ENCODE measurements at regions not wholly inside any gene's neighbourhood (a gene's known extent, or its start where the extent isn't known, plus 50 kb on each side); places are given as distances from the start of the nearest gene placed in this dataset.

GRCh38 chr11:112858289-112859023 lies 102.8 kb upstream of the NCAM1 start:
- no peak for TF ChIP-seq CTCF (IDR thresholded peaks at IDR 0.05)
- Histone ChIP-seq H3K27me3 (no peaks in the 10 kb centered on the region), H3K9me3 (peaks cover 0 to 23% of the 10 kb centered on the region in 2 donors), H3K4me3 (no peak overlapping the region), H3K36me3 (no peaks in the 10 kb centered on the region), H3K27ac (no peak overlapping the region), H3K4me1 (no peaks in the 10 kb centered on the region)
- no peak for DNase-seq
- ATAC-seq = no peak
- intact Hi-C loops (cut with DNase I) = no loop called here

DNA sequence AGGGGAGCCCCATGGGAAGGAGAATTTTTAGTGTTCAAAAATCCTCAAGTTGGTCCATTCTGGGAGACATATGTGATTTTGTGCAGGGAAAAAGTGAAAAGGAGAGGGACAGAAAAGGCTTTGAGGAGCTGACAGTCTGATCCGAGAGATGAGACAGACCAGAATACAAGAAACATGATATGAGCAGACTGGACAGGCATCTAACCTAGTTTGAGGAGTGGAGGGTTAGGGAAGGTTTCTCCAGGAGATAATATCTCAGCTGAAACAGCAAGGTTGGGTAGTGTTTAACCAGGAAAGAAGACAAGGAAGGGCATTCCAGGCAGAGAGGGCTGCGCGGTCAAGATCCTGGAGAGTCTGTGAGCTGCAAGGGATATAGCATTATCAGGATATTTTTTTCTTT lies 101.4 kb upstream of the NCAM1 start:
- DNase-seq = no peak
- H3K9me3 ChIP-seq = peaks cover 0 to 23% of the 10 kb centered on the region in 2 donors
- H3K4me3 ChIP-seq = no peak overlapping the region
- ATAC-seq = no peak
- no peak overlapping the region for H3K27ac ChIP-seq
- intact Hi-C loops (cut with DNase I) = no loop called here
- H3K27me3 ChIP-seq = no peaks in the 10 kb centered on the region
- TF ChIP-seq CTCF (IDR thresholded peaks at IDR 0.05) = no peak
- H3K4me1 ChIP-seq = no peaks in the 10 kb centered on the region
- no peaks in the 10 kb centered on the region for H3K36me3 ChIP-seq

DNA sequence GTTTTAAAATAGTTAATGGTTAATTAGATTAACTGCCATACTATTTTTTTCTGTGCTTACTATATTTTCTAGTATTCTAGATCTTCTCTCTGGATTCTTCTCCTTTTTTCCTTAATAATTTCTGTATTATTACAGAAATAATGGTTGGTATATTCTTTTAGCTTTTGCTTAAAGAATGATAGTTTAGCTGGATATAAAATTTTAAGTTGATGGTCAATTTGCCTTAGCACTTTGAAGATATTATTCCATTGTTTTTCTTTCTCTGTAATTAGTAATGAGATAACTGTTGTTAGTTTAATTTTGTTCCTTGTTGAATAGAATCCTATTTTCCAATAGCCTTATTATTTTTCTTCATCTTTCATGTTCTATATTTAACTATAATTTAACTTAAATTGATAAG lies 99.9 kb upstream of the NCAM1 start:
- DNase-seq = no peak
- intact Hi-C loops (cut with DNase I) = no loop called here
- H3K27ac ChIP-seq = no peak overlapping the region
- ATAC-seq = no peak
- H3K36me3 ChIP-seq = no peaks in the 10 kb centered on the region
- no peaks in the 10 kb centered on the region for H3K4me1 ChIP-seq
- H3K4me3 ChIP-seq = no peak overlapping the region
- TF ChIP-seq CTCF (IDR thresholded peaks at IDR 0.05) = no peak
- no peaks in the 10 kb centered on the region for H3K27me3 ChIP-seq
- H3K9me3 ChIP-seq = peaks cover 0 to 23% of the 10 kb centered on the region in 2 donors

DNA sequence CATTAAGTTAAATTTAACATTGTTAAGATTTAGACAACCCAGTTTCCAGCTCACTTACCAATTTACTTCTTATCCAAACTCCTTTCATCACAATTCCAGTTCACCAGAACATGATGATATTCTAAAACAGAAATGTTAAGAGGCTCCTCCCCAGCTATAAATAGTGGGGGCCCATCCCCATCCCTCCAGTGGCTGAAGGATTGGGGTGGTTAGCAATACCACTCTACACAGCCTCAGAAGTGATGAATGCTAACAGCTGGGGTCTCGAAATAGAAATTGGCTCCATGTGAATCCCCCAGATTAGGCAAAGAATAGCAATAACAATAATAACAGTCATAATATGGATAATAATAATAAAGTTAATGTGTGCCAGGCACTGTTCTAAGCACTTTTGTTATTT lies 97.9 kb upstream of the NCAM1 start:
- intact Hi-C loops (cut with DNase I) = no loop called here
- H3K4me3 ChIP-seq = no peak overlapping the region
- ATAC-seq = no peak
- H3K27me3 ChIP-seq = no peaks in the 10 kb centered on the region
- H3K36me3 ChIP-seq = no peaks in the 10 kb centered on the region
- peaks cover 0 to 23% of the 10 kb centered on the region in 2 donors for H3K9me3 ChIP-seq
- no peaks in the 10 kb centered on the region for H3K4me1 ChIP-seq
- DNase-seq = no peak
- H3K27ac ChIP-seq = no peak overlapping the region
- no peak for TF ChIP-seq CTCF (IDR thresholded peaks at IDR 0.05)

DNA sequence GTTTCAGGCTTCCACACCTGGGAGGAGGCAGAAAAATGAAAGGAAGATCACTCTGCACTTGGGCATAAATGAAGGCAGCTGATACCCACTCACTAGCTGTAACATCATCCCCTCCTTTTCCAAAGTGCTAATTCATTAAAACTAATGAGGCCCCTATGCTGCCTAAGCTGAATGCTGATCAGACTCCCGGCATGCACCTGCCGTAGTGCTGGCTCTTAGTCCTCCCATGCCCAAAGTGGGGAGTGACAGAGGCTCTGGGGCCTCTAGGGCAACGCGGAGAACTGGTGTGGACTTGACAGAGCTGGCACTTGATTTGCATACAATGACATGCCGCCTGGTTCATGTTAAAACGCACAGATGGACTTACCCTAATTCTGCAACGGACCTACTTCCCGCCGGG lies 96.5 kb upstream of the NCAM1 start:
- H3K36me3 ChIP-seq = no peaks in the 10 kb centered on the region

More for the DNA sequence above, 96.5 kb upstream of the NCAM1 start:
- ATAC-seq (no peak), DNase-seq (no peak)
- Histone ChIP-seq H3K4me1 (no peaks in the 10 kb centered on the region), H3K9me3 (peaks cover 0 to 23% of the 10 kb centered on the region in 2 donors), H3K4me3 (no peak overlapping the region), H3K27ac (no peak overlapping the region), H3K27me3 (no peaks in the 10 kb centered on the region)
- intact Hi-C loops (cut with DNase I) = no loop called here
- TF ChIP-seq CTCF (IDR thresholded peaks at IDR 0.05) = no peak
